Activated naive CD4-positive, alpha-beta T cell treated with anti-CD3 and anti-CD28 coated beads, Interleukin-2, amount 50 U/mL, for 16 hours (primary cell): ENCODE measurements at regions not wholly inside any gene's neighbourhood (a gene's known extent, or its start where the extent isn't known, plus 50 kb on each side); places are given as distances from the start of the nearest gene placed in this dataset.

ENCODE experiments used
- DNase-seq: peaks from one replicate; pipeline ENCODE4 v3.0.0-alpha.2; 2020

DNA sequence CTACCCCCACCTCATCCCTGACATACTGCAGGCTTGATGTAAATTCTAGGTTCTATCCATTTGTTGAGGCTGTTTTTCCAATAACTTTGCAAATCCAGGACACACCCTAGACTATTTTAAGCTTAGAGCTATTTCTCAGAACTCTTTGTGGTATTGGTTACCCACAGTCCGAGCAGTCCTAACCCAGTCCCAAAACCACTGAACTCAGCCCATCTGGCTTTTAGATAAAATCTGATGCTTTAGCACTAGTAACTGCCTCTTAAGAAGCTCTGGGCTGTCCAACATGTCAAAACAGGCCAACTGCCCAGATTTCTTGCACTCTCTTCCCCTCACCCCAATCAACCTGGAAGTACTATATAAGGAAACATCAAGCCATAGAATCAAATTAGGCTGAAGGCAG lies 344.4 kb upstream of the CADM1 start:
- DNase-seq, result no peak

DNA sequence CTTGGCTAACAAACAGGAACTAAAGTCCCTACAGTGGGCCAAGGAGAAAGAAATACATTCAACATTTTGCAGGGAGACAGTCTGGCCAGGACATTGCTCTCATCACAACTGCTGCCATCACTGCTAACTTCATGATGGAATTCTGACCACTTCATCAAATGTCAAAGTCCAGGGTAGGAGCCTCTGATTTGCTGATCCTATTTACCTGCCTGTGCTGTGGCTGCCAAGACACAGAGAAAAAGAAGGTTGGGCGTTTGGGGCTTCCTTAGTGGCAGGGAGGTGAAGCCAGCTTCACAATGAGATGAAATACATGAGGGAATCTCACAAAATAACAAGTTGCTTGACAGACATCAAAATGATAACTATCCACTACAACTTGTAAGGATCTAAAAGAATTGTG lies 343.9 kb upstream of the CADM1 start:
- DNase-seq, result no peak

DNA sequence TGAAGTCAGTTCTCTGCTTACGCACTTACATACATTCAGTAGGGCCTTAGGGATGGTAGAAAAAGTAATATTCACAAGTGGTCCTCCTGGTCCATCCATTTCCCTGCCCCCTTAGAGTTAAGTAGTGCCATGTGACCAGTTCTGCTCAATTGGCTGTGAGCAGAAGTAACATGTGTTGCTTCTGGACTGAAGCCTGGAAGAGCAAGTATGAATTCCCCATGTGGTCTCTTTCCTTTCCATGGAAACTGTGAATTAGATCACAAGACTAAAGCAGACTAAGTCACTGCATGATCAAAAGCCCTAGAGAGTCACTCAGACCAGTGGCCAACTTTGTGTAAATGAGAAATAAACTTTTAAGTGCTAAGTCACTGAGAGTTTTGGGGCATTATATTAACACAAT lies 341.7 kb upstream of the CADM1 start:
- no peak for DNase-seq

DNA sequence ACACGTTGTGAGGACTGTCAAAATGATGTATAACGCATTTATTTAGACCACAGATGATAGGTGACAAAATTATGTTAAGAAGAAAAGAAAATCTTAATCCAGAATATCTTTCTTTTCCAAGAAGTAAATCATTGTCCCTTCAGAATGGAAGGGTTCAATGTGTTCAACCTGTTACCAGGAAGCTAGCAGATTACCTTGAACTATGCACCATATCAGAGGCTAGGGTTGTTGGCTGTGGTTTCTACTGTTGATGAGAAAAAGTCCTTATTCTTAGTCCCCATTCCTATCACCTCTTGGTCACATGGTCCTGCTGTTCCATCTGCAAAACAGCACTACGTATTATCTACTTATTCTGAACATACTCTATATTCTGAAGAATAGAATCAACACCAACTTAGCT lies 339.5 kb upstream of the CADM1 start:
- DNase-seq, result no peak

DNA sequence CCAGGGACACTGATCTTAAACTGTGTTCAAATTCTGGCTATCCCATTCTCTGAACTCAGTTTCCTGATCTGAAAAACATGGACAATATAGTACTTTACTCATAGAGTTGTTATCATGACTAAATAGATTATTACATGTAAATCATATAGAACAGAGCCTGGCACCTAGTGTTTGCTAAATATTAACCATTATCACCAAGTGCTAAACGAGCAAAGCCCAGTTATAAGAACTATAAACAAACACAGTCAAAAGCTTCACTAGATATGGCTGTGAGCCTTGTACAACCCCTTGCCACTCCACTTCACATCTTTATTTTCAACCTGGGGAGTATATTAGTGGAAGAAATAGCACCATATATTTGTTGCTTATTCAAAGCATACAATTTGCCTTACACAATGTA lies 338.9 kb upstream of the CADM1 start:
- no peak for DNase-seq

DNA sequence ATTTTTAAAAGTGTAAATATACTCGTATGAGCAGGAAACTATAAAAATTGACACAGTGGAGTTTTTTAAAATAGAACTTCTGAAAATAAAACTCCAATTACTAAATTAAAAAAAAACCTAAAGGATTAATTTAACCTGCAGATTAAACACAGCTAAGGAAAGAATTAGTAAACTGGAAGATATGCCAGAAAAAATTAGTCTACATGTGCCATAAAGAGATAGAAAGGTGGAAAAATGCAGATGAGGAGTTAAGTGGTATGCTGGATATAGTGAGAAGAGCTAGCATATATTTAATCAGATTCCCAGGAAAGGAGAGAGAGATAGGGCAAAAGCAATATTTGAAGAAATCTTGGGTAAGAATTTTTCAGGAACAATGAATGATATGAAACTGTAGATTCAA lies 315.8 kb upstream of the CADM1 start:
- DNase-seq, result no peak

DNA sequence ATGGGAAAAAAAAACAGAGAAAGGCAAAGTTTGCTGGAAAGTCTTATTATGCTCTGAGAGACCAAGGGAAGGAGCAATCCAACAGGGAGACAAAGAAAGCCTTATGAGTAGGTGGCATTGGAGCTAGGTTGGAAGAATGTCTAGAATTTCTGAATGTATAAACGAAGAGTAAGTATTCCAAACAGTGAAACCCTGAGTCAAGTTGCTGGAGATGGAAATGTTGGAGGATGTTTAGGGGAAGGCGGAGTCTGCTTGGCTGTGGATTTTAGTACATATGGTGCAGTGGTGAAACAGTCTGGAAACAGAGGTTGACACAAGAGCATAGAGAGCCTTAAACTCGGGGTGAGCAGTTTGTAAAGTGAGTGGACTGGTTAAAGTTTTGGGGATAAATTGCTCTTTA lies 314.8 kb upstream of the CADM1 start:
- DNase-seq, result no peak

DNA sequence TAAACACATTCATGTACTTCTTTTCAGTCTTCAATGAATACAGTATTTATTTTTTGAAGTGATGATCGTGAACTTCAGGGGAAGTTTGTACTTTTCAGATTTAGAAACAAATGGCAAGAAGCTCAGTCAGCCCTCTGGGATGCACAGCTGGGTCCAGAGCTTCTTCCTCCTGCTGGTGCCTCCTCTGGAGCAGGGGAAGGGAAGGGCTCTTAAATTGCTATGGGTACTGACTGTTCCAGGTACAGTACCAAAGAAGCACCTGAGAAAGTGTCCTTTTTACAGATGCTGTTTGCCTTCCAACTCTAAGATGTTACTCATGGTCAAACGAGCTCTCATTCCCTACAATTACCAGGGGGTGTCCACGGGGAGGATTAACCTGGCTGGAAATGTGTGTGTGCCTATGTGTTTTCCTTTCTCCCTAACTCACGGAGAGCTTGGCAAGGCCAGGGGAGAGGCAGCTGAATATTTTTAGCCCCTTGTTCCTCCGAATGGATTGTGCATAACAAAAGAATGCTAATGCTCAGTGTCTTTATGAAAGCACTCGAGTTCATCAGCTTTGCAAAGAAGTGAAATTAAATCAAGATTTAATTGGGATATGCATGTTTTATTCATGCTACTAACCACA lies 313.7 kb upstream of the CADM1 start:
- no peak for DNase-seq

DNA sequence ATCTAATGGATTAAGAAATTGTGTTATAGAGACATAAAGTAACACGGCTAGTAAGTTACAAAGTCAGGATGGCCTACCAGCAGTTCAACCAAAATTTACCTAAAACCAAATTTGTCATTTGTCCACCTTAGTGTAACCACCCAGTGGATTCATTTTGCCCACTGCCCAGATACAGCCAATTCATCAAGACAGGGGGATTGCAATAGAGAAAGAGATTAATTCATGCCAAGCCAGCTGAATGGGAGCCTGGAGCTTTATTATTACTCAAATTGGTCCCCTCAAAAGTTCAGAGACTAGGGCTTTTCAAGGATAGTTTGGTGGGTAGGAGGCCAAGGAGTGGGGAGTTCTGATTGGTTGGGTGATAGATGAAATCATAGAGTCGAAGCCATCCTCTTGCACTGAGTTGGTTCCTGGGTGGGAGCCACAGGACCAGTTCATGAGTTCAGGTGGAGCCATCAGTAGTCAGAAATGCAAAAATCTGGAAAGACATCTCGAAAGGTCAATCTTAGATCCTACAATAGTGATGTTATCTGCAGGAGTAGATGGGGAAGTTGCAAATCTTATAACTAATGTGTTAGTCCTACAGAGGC lies 304.2 kb upstream of the CADM1 start:
- DNase-seq, result no peak

DNA sequence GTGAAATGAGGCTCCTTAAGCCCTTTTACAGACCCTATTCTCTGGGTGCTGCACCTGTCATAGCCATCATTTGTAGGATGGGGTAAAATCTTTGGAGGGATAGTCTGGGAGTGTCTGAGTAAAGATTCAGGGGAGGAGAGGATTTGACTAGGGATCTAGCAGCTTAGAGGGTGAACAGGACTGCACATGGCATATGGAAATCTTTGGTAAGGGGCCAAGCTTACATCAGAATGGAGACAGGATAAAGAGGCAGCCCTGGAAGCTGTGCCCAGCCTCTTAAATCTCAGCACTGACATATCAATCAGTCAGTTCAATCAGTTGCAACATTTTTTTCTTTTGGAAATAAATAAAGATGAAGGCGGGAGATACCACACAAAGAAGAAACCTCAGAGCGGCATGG lies 301.8 kb upstream of the CADM1 start:
- DNase-seq, result no peak

DNA sequence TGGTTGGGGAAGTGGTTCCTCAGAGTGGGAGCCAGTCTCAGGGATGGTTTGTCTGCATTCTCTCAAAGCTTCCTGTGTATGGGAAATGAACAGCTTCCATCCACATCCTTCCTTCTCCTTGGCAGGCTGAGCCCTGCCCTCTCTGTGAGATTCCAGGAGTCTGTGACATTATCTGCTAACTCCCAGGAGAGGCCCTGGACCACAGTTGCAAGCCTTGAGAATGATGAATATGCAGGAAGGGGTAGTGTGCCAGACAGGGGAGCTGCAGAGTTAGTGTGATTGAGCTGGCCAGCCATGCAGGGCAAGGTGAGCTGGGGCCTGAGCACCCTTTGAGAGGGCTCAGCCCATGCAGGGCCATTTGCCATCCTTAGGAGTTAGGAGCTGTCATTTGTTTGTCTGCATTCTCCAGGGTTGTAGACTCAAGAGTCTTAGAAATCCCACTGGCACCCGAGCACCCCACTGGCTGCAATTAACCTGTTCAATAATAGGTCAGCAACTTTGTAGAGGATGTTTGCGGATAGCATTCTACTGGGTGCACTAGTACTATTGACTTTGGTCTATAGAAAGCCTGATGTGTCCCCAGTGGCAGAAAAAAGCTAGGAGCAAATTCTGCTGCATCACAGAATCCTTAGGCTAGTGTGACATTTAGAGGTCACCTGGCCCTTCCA lies 299.0 kb upstream of the CADM1 start:
- DNase-seq, result no peak

DNA sequence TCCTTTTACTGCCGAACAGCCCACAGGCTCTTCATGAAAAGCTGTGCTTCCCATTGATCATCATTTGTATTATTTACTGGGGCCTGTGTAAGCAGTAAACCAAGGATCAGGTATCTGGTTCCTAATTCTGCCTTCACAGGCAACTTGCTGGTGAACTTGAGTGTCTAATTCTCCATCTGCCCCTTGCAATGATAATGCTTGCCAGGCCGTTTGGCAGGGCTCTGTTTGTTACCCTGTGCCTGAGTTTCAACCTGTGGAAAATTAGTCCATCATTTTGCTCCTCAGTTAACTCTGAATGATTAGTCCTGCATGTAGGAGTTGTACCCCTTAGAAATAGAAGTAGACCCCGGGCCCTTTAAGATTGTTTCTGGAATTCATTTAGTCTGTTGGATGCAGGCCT lies 298.4 kb upstream of the CADM1 start:
- no peak for DNase-seq

DNA sequence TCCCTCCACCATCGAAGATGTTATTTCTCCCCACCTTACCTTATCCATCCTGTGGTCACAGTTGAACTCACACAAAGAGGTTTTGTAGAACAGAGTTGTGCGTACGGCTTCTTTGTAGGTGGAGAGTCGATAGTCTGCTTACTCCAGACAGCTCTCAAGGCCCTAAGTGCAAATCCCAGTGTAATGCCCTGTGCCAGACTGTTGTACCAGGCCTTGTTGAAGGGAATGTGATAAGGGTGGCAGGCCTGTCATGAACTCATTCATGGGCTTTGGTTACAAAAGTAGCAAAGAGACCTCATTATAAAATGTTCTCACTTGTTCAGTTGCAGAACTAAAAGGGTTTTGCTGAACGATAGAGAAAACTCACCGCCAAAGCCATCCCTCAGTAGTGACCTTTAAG lies 288.7 kb upstream of the CADM1 start:
- no peak for DNase-seq

DNA sequence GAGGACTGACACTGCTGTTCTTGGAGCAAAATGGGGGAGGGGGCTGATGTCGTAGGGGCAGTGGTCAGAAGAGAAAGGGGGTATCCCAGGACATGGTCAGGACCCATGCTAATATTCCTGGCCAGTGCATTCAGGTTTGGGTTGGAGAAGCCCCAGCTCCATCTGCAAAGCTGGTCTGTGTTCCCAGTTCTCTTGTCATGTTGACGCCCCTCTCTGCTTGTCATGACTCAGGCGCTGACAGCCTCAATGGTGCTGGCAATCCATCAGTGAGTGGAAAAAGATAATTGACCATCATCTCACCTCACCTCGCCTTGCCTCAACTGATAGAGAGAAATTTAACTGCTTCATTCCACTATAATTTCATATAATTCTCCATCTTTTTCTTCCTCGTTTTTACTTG lies 283.1 kb upstream of the CADM1 start:
- DNase-seq, result no peak

DNA sequence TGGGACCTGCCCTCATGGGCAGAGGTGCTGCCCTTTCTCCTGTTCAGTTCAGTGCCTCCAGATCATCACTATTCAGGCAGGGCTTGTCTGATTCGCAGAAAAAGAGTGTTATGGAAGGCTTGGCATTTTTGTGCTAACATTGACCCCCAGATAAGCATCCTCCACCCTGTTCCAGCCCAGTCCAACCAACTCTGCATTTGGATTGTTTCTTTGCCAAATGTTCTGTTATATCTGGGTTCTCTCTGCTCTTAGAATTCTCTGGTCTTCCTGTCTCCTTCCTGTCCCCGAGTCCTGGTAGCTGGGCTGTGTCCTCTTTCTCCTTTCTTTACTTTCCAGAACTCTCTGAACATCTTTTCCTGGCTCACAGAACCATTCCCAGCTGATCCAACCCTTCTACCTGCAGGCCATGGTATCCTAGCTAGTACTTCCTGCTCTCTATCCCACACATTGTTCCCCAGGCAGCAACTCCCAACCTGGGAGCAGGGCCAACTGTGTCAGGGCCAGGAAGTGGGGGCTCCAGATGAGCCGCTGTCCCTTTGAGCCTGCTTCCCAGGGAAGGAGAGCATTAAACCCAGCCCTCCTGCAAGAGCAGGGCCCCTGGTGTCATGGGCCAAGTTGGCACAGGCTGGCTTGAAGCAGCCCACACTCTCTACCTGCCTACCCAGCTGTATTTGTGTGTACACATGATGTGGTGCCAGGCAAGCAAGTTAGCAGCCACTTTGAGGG lies 280.7 kb upstream of the CADM1 start:
- DNase-seq, result no peak

DNA sequence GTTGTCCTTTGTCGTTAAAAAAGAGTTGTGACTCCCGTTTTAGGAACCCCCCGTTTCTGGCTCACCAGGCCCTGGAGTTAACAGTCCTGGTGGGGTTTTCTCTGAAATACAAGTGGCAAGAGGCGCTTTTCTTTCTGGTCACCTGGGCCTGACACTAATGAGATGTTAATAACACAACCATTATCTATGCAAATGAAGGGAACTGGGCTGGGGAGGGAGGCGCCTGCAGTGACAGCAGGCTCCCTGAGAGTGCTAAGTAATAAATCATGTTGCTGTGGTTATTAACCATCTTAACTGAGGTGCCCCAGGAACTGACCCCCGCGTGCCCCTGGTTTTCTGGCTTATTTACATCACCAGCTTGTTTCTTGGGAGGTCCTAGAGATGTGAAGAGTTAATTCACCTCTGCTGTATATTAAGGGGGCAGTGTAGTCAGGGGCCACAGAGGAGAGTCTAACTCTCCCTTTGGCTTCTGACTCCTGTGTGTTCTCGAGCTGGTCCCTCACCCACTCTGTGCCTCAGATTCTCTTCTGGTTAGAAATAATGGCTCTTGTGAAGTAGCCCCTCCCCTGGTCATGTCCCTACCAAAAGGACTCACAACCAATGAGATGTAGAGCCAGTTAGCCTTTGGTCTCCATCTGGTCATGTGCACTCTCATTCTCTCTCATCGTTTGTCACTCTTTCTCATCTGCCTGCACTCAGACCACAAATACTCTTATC lies 276.6 kb upstream of the CADM1 start:
- DNase-seq, result no peak

DNA sequence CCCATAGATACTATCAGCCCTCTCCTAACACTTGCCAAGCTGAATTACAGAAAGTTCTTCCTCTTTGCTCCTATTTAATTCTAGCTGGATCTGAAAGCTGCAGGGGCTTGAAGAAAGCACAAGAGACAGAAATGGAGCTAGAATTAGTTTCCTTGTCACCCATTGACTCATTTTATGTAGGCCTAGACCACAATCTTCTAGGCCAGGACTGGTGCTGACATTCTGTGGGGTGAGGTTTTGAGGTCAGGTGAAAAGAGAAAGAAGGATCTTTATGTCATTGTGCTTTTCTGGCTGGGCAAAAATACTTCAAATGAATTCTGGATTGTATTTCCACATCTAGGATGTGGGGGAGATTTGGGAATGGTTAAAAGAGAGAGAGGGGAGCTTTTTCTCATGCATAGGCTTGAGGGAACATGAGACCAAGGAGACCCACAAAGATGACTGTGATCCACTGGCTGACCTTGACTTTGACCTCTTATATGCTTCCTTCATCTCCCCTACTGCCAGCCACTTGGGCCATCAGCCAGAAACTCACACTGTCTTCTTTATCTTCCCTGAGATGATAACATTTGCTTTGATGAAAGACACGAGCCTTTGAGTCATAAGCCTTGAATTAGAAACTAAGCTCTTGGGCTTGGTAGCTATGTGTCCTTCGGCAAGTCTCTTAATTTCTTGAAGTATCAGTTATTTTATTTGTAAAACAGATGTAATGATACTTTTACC lies 274.9 kb upstream of the CADM1 start:
- DNase-seq, result no peak

DNA sequence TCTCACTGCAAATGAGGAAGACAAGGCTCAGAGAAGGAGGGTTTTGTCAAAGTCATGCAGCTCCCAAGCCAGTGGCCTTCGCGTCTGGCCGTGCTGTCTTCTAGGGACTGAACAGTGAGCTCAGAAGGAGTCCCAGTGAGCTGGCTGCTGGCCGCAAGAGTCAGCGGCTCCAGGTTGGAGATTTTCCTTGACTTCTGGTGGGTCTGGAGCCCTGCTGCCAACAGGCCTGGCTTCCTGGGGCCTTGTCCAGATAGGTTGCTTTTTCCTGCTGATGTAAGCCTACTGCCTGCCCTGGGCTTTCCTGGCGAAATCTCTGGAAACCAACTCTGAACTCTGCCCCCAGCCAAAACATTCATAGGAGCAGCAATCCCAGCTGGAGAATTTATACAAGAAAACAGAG lies 272.7 kb upstream of the CADM1 start:
- DNase-seq, result no peak

DNA sequence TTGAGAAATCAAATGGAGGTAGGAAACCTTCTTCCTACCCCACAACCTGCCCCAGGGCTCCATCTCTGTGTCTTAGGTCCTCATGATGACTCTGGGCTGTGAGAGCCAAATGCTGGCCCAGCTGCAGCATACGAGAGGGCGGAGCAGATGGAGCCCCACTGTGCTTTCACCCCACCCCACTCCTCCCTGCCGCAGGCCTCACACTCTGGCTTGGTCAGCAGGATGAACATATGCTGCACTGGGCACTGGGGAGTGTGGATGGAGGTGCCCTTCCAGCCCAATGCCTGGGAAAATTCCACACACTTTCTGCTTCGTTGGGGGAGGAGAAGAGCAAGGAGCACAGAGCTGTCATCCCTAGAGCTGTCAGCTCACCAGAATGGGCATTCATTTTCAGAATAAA lies 271.6 kb upstream of the CADM1 start:
- DNase-seq, result no peak

DNA sequence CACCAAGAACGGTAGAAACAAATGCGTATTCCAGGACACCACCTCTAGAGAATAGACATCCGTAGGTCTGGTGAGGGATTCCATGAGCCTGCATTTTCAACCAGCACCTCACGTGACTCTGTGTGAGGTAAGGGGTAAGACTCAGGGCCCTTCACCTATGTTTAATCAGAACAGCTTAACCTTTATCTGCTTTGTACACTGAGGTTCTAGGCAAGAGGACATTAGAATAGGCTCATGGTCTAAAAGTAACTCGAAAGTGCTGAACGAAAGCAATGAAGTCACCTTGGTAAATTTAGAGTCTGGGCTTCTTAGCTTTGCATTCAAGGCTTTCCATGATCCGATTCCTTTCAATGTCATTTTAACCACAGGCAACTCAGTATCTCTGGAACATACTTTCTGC lies 270.5 kb upstream of the CADM1 start:
- DNase-seq, result no peak

DNA sequence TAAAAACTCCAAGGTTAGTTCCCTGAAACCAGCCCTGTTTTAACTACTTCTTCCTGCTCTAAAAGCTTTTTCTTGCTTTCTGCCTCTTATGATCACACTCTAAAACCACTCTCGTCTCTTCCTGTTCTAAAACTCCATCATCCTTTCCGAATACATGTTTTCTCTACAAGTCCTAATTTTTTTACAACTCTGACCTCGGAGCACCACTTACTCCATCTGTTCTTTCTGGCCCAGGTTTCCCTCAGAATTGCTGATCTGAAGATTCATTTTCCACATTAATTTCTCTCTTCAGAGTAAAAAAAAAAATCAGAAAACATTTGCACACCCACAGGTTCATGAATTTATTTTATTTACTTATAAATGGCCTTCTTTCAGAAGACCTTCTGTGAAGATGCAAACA lies 265.7 kb upstream of the CADM1 start:
- DNase-seq, result no peak

DNA sequence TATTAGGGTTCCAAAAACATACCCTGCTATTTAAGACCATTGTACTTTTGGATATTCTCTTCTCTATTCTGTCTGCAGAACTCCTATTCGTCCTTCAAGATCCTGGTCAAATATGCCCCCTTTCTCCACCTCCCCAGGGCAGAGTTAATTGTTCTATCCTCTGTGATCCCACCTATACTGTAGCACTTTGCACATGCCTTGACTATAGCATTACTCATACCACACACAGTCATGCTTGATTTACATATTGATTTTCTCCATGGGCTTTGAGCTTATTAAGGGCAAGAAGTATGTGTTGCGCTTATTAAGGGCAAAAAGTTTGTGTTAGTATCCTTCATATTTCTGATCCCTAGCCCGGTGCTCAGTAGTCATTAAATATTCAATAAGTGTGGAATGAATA lies 263.7 kb upstream of the CADM1 start:
- no peak for DNase-seq
